ENCODE measurements at regions not wholly inside any gene's neighbourhood (a gene's known extent, or its start where the extent isn't known, plus 50 kb on each side); places are given as distances from the start of the nearest gene placed in this dataset.
"Not testable (repeated sequence)": the region's sequence is repeated elsewhere in the genome, so short reads cannot be mapped to it uniquely, and the experiment has no call there.

GRCh38 chrX:142804085-142804484 lies 221.6 kb upstream of the SPANXN4 start:
- peak; percentile 2 for DNase-seq

- no peak for DNase-seq
These were observed 206.3 kb upstream of the SPANXN4 start for GRCh38 chrX:142819461-142819860.

- DNase-seq: no peak
These were observed 197.6 kb upstream of the SPANXN4 start for GRCh38 chrX:142828129-142828528.

GRCh38 chrX:142831961-142832530 lies 193.7 kb upstream of the SPANXN4 start:
- DNase-seq: no peak

- no peak for DNase-seq
These were observed 170.8 kb upstream of the SPANXN4 start for GRCh38 chrX:142854970-142855369.

- no peak for DNase-seq
These were observed 164.8 kb upstream of the SPANXN4 start for GRCh38 chrX:142860944-142861343.

- DNase-seq: no peak
These were observed 164.2 kb upstream of the SPANXN4 start for GRCh38 chrX:142861557-142861956.

GRCh38 chrX:142866247-142866646 lies 159.5 kb upstream of the SPANXN4 start:
- not testable (repeated sequence) for DNase-seq

- DNase-seq: no peak
These were observed 152.5 kb upstream of the SPANXN4 start for GRCh38 chrX:142873214-142873613.

- no peak for DNase-seq
These were observed 140.8 kb upstream of the SPANXN4 start for GRCh38 chrX:142884881-142885280.

GRCh38 chrX:142891046-142891445 lies 134.7 kb upstream of the SPANXN4 start:
- DNase-seq: no peak

GRCh38 chrX:142898164-142898563 lies 127.6 kb upstream of the SPANXN4 start:
- DNase-seq: no peak

GRCh38 chrX:142923201-142923600 lies 102.5 kb upstream of the SPANXN4 start:
- DNase-seq: no peak

GRCh38 chrX:142938793-142939192 lies 86.9 kb upstream of the SPANXN4 start:
- DNase-seq: no peak

GRCh38 chrX:142972147-142972809 lies 53.5 kb upstream of the SPANXN4 start:
- not testable (repeated sequence) for DNase-seq

Data from hematopoietic multipotent progenitor cell treated with erythropoietin and hydrocortisone succinate and interleukin-3 and kit ligand, for 6 days (in vitro differentiated cells).